GM19043 (cell line): ENCODE measurements at regions not wholly inside any gene's neighbourhood (a gene's known extent, or its start where the extent isn't known, plus 50 kb on each side); places are given as distances from the start of the nearest gene placed in this dataset.
"Not testable (repeated sequence)": the region's sequence is repeated elsewhere in the genome, so short reads cannot be mapped to it uniquely, and the experiment has no call there.

Experiments
- ATAC-seq: cut with Tn5 transposase; IDR thresholded peaks from one replicate; pipeline ENCODE4 v1.9.1; 2021; ENCODE audit warnings: low read depth; ENCODE audit not compliant: unreplicated experiment

GRCh38 chr21:28127175-28127785, 865.4 kb downstream of the LTN1 start:
- ATAC-seq: no peak

- ATAC-seq: no peak
These were observed 866.0 kb downstream of the LTN1 start for GRCh38 chr21:28126521-28127174.

- ATAC-seq: no peak
These were observed 868.1 kb downstream of the LTN1 start for GRCh38 chr21:28124541-28124940.

DNA sequence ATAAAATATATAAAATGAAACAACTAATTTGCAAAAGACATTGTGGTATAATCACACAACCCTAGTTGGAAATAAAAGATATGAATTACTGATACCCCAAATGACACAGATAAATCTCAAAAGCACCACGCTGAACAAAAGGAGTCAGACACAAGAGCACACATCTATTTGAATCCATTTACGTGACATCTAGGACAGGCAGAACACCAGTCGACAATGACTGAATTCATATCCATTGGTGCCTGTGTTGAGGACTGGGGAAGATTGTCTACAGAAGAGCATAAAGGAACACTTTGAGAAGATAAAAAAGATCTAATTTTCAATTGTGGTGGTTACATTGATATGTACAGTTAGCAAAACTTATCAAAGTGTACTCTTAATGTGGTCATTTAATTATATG, 874.1 kb downstream of the LTN1 start:
- no peak for ATAC-seq

GRCh38 chr21:28114986-28115385, 877.7 kb downstream of the LTN1 start:
- ATAC-seq: not testable (repeated sequence)

- no peak for ATAC-seq
These were observed 879.0 kb downstream of the LTN1 start for GRCh38 chr21:28113718-28114117.

- no peak for ATAC-seq
These were observed 880.2 kb downstream of the LTN1 start for GRCh38 chr21:28112511-28112910.

DNA sequence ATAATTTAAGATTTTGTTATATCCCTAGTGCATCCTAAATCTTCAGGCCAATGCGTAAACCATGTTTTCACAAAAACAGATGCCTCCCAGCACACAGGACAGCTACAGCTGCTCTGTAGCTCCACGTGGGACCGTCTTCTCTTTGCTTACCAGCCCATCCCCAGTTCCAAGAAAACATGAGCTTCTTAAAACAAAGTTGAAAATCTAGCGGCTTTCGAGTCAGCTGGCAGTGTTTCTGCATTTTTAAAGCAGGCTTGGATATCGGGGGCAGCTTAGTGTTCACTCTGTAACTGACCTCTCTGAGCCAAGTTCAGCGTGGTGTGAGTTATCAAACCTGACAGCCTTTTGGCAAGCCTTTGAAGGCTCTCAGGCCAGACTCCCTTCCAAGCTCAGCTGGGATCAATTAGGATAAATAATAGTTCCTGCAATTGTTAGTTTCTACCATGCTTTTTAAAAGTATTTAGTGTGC, 881.5 kb downstream of the LTN1 start:
- no peak for ATAC-seq

GRCh38 chr21:28110716-28111115, 882.0 kb downstream of the LTN1 start:
- ATAC-seq: no peak

- no peak for ATAC-seq
These were observed 882.6 kb downstream of the LTN1 start for GRCh38 chr21:28110074-28110473.

GRCh38 chr21:28106370-28106890, 886.2 kb downstream of the LTN1 start:
- no peak for ATAC-seq

GRCh38 chr21:28104346-28104745, 888.3 kb downstream of the LTN1 start:
- no peak for ATAC-seq

- no peak for ATAC-seq
These were observed 892.3 kb downstream of the LTN1 start for GRCh38 chr21:28100366-28100765.

GRCh38 chr21:28099001-28099705, 893.5 kb downstream of the LTN1 start:
- no peak for ATAC-seq

GRCh38 chr21:28091466-28091865, 901.2 kb downstream of the LTN1 start:
- no peak for ATAC-seq

DNA sequence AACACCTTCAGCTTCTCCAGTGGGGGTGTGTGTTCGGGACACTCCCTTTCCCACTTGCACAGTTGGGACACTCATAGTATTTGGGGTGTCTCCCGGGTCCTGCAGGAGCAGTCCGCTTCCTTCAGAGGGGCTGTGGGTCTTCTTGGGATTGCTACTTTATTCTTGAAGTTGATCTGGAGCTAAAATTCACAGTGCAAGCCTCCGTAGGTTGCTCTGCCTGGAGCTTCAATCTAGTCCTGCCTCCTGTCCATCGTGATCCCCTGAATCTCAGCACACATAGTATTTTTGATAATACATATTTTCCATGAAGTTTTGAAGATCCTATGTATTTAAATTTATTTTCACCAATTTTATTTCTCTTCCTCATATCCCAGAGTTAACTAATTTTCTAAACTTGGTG, 902.1 kb downstream of the LTN1 start:
- ATAC-seq: no peak

- ATAC-seq: no peak
These were observed 902.9 kb downstream of the LTN1 start for GRCh38 chr21:28089599-28090441.

- ATAC-seq: no peak
These were observed 905.7 kb downstream of the LTN1 start for GRCh38 chr21:28086861-28087581.

- no peak for ATAC-seq
These were observed 907.7 kb downstream of the LTN1 start for GRCh38 chr21:28084951-28085350.

DNA sequence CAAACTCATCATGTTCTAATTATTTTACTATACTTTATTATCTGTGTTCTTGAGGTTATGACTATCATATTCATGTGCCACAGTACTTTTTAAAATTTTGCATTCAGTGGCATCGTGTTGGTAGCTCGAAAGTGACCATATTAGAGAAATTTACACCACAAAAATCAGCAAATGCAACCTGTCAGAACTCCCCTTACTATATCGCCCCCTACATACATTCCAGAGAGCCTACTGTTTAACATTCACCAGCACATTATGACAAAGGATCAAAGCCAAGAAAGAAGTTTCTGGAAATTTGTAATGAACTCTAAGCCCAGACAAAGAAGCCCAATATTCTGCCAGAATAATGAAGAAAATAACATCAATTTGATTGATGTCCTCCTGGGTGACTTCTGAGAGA, 909.3 kb downstream of the LTN1 start:
- no peak for ATAC-seq
